ENCODE measurements at regions not wholly inside any gene's neighbourhood (a gene's known extent, or its start where the extent isn't known, plus 50 kb on each side); places are given as distances from the start of the nearest gene placed in this dataset.

- Histone ChIP-seq H3K36me3 (no peaks in the 10 kb centered on the region), H3K27ac (no peak overlapping the region), H3K4me1 (no peaks in the 10 kb centered on the region), H3K9me3 (no peaks in the 10 kb centered on the region), H3K27me3 (no peaks in the 10 kb centered on the region), H3K4me3 (no peak overlapping the region)
- DNase-seq (ENCODE audit: extremely low spot score in 2 of 2): no peak
- intact Hi-C loops (cut with DNase I): no loop called here
- TF ChIP-seq CTCF (IDR thresholded peaks at IDR 0.05): no peak
- no peak for TF ChIP-seq POLR2A (IDR thresholded peaks at IDR 0.05)
- TF ChIP-seq POLR2AphosphoS5 (IDR thresholded peaks at IDR 0.05; ENCODE audit: insufficient read depth in 1 of 2, low read depth in 1 of 2): no peak
Observed at GRCh38 chr9:6160579-6160978, 55.0 kb upstream of the IL33 start.

- Histone ChIP-seq H3K4me3 (no peak overlapping the region), H3K27ac (no peak overlapping the region), H3K4me1 (no peaks in the 10 kb centered on the region), H3K27me3 (no peaks in the 10 kb centered on the region), H3K9me3 (no peaks in the 10 kb centered on the region), H3K36me3 (no peaks in the 10 kb centered on the region)
- TF ChIP-seq POLR2AphosphoS5 (IDR thresholded peaks at IDR 0.05; ENCODE audit: insufficient read depth in 1 of 2, low read depth in 1 of 2): no peak
- TF ChIP-seq POLR2A (IDR thresholded peaks at IDR 0.05): no peak
- TF ChIP-seq CTCF (IDR thresholded peaks at IDR 0.05): no peak
- intact Hi-C loops (cut with DNase I): no loop called here
- DNase-seq (ENCODE audit: extremely low spot score in 2 of 2): no peak
Observed at GRCh38 chr9:6153425-6153824, 62.2 kb upstream of the IL33 start.

- Histone ChIP-seq H3K4me3 (no peak overlapping the region), H3K36me3 (no peaks in the 10 kb centered on the region), H3K9me3 (no peaks in the 10 kb centered on the region), H3K4me1 (no peaks in the 10 kb centered on the region), H3K27me3 (no peaks in the 10 kb centered on the region), H3K27ac (no peak overlapping the region)
- no peak for DNase-seq (ENCODE audit: extremely low spot score in 2 of 2)
- TF ChIP-seq POLR2A (IDR thresholded peaks at IDR 0.05) (no peak), CTCF (IDR thresholded peaks at IDR 0.05) (no peak), POLR2AphosphoS5 (IDR thresholded peaks at IDR 0.05; ENCODE audit: insufficient read depth in 1 of 2, low read depth in 1 of 2) (no peak)
- intact Hi-C loops (cut with DNase I): no loop called here
Observed at GRCh38 chr9:6152788-6153187, 62.8 kb upstream of the IL33 start.

GRCh38 chr9:6150483-6150882 is 65.1 kb upstream of the IL33 start:
- Histone ChIP-seq H3K4me3 (no peak overlapping the region), H3K27me3 (no peaks in the 10 kb centered on the region), H3K9me3 (no peaks in the 10 kb centered on the region), H3K27ac (no peak overlapping the region), H3K36me3 (no peaks in the 10 kb centered on the region), H3K4me1 (no peaks in the 10 kb centered on the region)
- intact Hi-C loops (cut with DNase I): no loop called here
- no peak for TF ChIP-seq CTCF (IDR thresholded peaks at IDR 0.05)
- TF ChIP-seq POLR2AphosphoS5 (IDR thresholded peaks at IDR 0.05; ENCODE audit: insufficient read depth in 1 of 2, low read depth in 1 of 2): no peak
- no peak for TF ChIP-seq POLR2A (IDR thresholded peaks at IDR 0.05)
- DNase-seq (ENCODE audit: extremely low spot score in 2 of 2): no peak

- Histone ChIP-seq H3K36me3 (no peaks in the 10 kb centered on the region), H3K9me3 (no peaks in the 10 kb centered on the region), H3K27ac (no peak overlapping the region), H3K4me3 (no peak overlapping the region), H3K27me3 (no peaks in the 10 kb centered on the region), H3K4me1 (no peaks in the 10 kb centered on the region)
- no peak for DNase-seq (ENCODE audit: extremely low spot score in 2 of 2)
- TF ChIP-seq POLR2A (IDR thresholded peaks at IDR 0.05) (no peak), CTCF (IDR thresholded peaks at IDR 0.05) (no peak), POLR2AphosphoS5 (IDR thresholded peaks at IDR 0.05; ENCODE audit: insufficient read depth in 1 of 2, low read depth in 1 of 2) (no peak)
- intact Hi-C loops (cut with DNase I): no loop called here
Observed at GRCh38 chr9:6149315-6149714, 66.3 kb upstream of the IL33 start.

All from vagina (tissue), 2 donors.